ENCODE measurements at regions not wholly inside any gene's neighbourhood (a gene's known extent, or its start where the extent isn't known, plus 50 kb on each side); places are given as distances from the start of the nearest gene placed in this dataset.

DNA sequence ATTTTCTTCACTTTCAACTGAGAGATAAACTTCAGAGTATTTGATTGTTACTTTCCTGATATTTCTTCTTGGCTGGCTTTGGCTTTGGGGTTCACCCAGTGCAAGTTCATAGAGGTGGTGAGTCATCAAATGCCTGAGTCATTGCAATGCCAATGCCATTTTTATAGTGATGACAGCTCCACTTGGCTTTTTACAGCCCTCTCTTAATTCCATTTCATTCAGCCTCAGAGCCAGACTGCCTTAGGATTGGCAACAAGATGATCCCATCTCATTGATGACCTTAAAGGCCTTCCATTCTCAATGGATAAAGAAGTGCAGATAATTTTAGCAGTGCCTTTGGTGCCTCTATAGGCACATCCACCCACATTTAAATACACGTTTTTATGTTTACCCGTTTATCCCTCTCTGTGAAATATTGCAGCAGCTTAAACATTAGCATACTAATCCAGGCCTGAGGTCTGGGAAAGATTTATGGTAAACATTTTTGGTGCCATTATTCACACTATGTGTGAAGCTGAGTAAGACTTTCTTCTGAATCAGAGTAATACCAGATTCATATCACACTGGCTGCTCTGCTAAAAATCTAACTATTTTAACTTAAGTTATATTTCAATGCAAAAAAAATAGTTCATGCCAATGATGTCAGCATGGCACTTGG is 88.9 kb upstream of the TYRP1 start:
- TF ChIP-seq KLF9 (tag by site-specific recombination; IDR thresholded peaks at IDR 0.05; ENCODE audit: low read depth), result no peak
- TF ChIP-seq, protein P1, sequence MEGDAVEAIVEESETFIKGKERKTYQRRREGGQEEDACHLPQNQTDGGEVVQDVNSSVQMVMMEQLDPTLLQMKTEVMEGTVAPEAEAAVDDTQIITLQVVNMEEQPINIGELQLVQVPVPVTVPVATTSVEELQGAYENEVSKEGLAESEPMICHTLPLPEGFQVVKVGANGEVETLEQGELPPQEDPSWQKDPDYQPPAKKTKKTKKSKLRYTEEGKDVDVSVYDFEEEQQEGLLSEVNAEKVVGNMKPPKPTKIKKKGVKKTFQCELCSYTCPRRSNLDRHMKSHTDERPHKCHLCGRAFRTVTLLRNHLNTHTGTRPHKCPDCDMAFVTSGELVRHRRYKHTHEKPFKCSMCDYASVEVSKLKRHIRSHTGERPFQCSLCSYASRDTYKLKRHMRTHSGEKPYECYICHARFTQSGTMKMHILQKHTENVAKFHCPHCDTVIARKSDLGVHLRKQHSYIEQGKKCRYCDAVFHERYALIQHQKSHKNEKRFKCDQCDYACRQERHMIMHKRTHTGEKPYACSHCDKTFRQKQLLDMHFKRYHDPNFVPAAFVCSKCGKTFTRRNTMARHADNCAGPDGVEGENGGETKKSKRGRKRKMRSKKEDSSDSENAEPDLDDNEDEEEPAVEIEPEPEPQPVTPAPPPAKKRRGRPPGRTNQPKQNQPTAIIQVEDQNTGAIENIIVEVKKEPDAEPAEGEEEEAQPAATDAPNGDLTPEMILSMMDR (tag by site-specific recombination; IDR thresholded peaks at IDR 0.05), result no peak
- TF ChIP-seq, protein P2, sequence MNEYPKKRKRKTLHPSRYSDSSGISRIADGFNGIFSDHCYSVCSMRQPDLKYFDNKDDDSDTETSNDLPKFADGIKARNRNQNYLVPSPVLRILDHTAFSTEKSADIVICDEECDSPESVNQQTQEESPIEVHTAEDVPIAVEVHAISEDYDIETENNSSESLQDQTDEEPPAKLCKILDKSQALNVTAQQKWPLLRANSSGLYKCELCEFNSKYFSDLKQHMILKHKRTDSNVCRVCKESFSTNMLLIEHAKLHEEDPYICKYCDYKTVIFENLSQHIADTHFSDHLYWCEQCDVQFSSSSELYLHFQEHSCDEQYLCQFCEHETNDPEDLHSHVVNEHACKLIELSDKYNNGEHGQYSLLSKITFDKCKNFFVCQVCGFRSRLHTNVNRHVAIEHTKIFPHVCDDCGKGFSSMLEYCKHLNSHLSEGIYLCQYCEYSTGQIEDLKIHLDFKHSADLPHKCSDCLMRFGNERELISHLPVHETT (tag by site-specific recombination; IDR thresholded peaks at IDR 0.05), result no peak

Measured in HEK293 (cell line).